ENCODE measurements at regions not wholly inside any gene's neighbourhood (a gene's known extent, or its start where the extent isn't known, plus 50 kb on each side); places are given as distances from the start of the nearest gene placed in this dataset.
A peak's percentile ranks its signal among the peaks of the same experiment; 100 is the strongest.
"Not testable (repeated sequence)": the region's sequence is repeated elsewhere in the genome, so short reads cannot be mapped to it uniquely, and the experiment has no call there.

DNA sequence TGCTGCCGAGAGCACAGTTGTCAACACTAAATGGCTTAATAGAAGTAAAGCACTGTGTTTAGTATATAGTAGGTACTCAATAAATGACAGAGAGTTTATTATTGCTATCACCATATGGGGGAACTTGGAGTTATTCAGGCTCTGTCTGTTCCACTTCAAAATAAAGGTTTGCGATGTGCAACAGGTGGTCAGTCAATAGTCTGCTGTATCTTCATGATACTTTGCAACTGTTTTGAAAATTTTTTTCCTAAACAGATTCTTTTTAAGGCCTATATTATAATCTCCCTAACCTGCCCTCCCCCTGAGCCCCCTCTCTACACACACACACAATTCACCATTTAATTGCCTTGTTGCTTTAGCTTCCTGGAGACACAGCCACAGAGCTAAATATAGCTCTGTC, 164.7 kb upstream of the NR2F2 start:
- ATAC-seq (ENCODE audit: low read depth): no peak

GRCh38 chr15:96166223-96167200, 164.0 kb upstream of the NR2F2 start:
- DNase-seq (ENCODE audit: low spot score): no peak
- Histone ChIP-seq H3K4me1 (ENCODE audit: insufficient read depth, poor library complexity, severe bottlenecking) (peaks cover 7% of the 10 kb centered on the region), H3K27ac (ENCODE audit: poor library complexity, severe bottlenecking) (no peak overlapping the region), H3K4me3 (ENCODE audit: severe bottlenecking) (no peak overlapping the region), H3K36me3 (ENCODE audit: low read depth) (no peaks in the 10 kb centered on the region), H3K9me3 (ENCODE audit: severe bottlenecking) (peaks cover 3% of the 10 kb centered on the region), H3K27me3 (ENCODE audit: insufficient read depth, poor library complexity, severe bottlenecking) (no peaks in the 10 kb centered on the region)
- ATAC-seq (ENCODE audit: low read depth): no peak
- no peak for TF ChIP-seq CTCF (IDR thresholded peaks at IDR 0.05; ENCODE audit: poor library complexity, severe bottlenecking)

More for the DNA sequence above, 164.7 kb upstream of the NR2F2 start:
- Histone ChIP-seq H3K27ac (ENCODE audit: poor library complexity, severe bottlenecking) (no peak overlapping the region), H3K4me3 (ENCODE audit: severe bottlenecking) (no peak overlapping the region), H3K9me3 (ENCODE audit: severe bottlenecking) (peaks cover 3% of the 10 kb centered on the region), H3K4me1 (ENCODE audit: insufficient read depth, poor library complexity, severe bottlenecking) (no peaks in the 10 kb centered on the region), H3K36me3 (ENCODE audit: low read depth) (no peaks in the 10 kb centered on the region), H3K27me3 (ENCODE audit: insufficient read depth, poor library complexity, severe bottlenecking) (no peaks in the 10 kb centered on the region)
- no peak for TF ChIP-seq CTCF (IDR thresholded peaks at IDR 0.05; ENCODE audit: poor library complexity, severe bottlenecking)
- no peak for DNase-seq (ENCODE audit: low spot score)

- peaks cover 17% of the 10 kb centered on the region for H3K4me1 ChIP-seq (ENCODE audit: insufficient read depth, poor library complexity, severe bottlenecking)
- not testable (repeated sequence) for H3K9me3 ChIP-seq (ENCODE audit: severe bottlenecking); ATAC-seq (ENCODE audit: low read depth); H3K36me3 ChIP-seq (ENCODE audit: low read depth); DNase-seq (ENCODE audit: low spot score); H3K27me3 ChIP-seq (ENCODE audit: insufficient read depth, poor library complexity, severe bottlenecking); H3K4me3 ChIP-seq (ENCODE audit: severe bottlenecking)
- peak overlapping the region; percentile 24 for H3K27ac ChIP-seq (ENCODE audit: poor library complexity, severe bottlenecking)
These were observed 159.9 kb upstream of the NR2F2 start for GRCh38 chr15:96170616-96170978.

- H3K27ac ChIP-seq (ENCODE audit: poor library complexity, severe bottlenecking): peak overlapping the region; percentile 24
- no peak overlapping the region for H3K4me3 ChIP-seq (ENCODE audit: severe bottlenecking)
- peaks cover 17% of the 10 kb centered on the region for H3K4me1 ChIP-seq (ENCODE audit: insufficient read depth, poor library complexity, severe bottlenecking)
- ATAC-seq (ENCODE audit: low read depth) (peak; percentile 55), DNase-seq (ENCODE audit: low spot score) (no peak)
- TF ChIP-seq CTCF (IDR thresholded peaks at IDR 0.05; ENCODE audit: poor library complexity, severe bottlenecking): no peak
- no peaks in the 10 kb centered on the region for H3K9me3 ChIP-seq (ENCODE audit: severe bottlenecking)
- H3K36me3 ChIP-seq (ENCODE audit: low read depth): no peaks in the 10 kb centered on the region
- H3K27me3 ChIP-seq (ENCODE audit: insufficient read depth, poor library complexity, severe bottlenecking): no peaks in the 10 kb centered on the region
These were observed 159.3 kb upstream of the NR2F2 start for GRCh38 chr15:96170979-96171739.

GRCh38 chr15:96171853-96172296, 158.6 kb upstream of the NR2F2 start:
- Histone ChIP-seq H3K27me3 (ENCODE audit: insufficient read depth, poor library complexity, severe bottlenecking) (no peaks in the 10 kb centered on the region), H3K27ac (ENCODE audit: poor library complexity, severe bottlenecking) (peak overlapping the region; percentile 24), H3K36me3 (ENCODE audit: low read depth) (no peaks in the 10 kb centered on the region), H3K4me1 (ENCODE audit: insufficient read depth, poor library complexity, severe bottlenecking) (peaks cover 17% of the 10 kb centered on the region), H3K4me3 (ENCODE audit: severe bottlenecking) (no peak overlapping the region), H3K9me3 (ENCODE audit: severe bottlenecking) (no peaks in the 10 kb centered on the region)
- DNase-seq (ENCODE audit: low spot score): no peak
- no peak for TF ChIP-seq CTCF (IDR thresholded peaks at IDR 0.05; ENCODE audit: poor library complexity, severe bottlenecking)
- peak; percentile 84 for ATAC-seq (ENCODE audit: low read depth)
